M059J (cell line): ENCODE measurements at regions not wholly inside any gene's neighbourhood (a gene's known extent, or its start where the extent isn't known, plus 50 kb on each side); places are given as distances from the start of the nearest gene placed in this dataset.
"Not testable (repeated sequence)": the region's sequence is repeated elsewhere in the genome, so short reads cannot be mapped to it uniquely, and the experiment has no call there.

ENCODE experiments used
- DNase-seq: peaks from one replicate; pipeline ENCODE4 v3.0.0-alpha.2; 2012; ENCODE audit warnings: low read depth

GRCh38 chr16:16448423-16448822, 69.5 kb downstream of the NPIPA7 start:
- DNase-seq: not testable (repeated sequence)

- not testable (repeated sequence) for DNase-seq
Measured at GRCh38 chr16:16449712-16450237, 70.8 kb downstream of the NPIPA7 start.

- not testable (repeated sequence) for DNase-seq
Measured at GRCh38 chr16:16451721-16452410, 72.9 kb downstream of the NPIPA7 start.

- DNase-seq: not testable (repeated sequence)
Measured at GRCh38 chr16:16458579-16458978, 79.6 kb downstream of the NPIPA7 start.

GRCh38 chr16:16463792-16464191, 84.9 kb downstream of the NPIPA7 start:
- DNase-seq: not testable (repeated sequence)

- not testable (repeated sequence) for DNase-seq
Measured at GRCh38 chr16:16488919-16489318, 110.0 kb downstream of the NPIPA7 start.

GRCh38 chr16:16489466-16489865, 110.5 kb downstream of the NPIPA7 start:
- DNase-seq: not testable (repeated sequence)

GRCh38 chr16:16494114-16494513, 115.2 kb downstream of the NPIPA7 start:
- DNase-seq: not testable (repeated sequence)

- not testable (repeated sequence) for DNase-seq
Measured at GRCh38 chr16:16494998-16495397, 116.1 kb downstream of the NPIPA7 start.

GRCh38 chr16:16499875-16500274, 120.9 kb downstream of the NPIPA7 start:
- DNase-seq: not testable (repeated sequence)

GRCh38 chr16:16507041-16507440, 128.1 kb downstream of the NPIPA7 start:
- DNase-seq: not testable (repeated sequence)

GRCh38 chr16:16508344-16508743, 129.4 kb downstream of the NPIPA7 start:
- not testable (repeated sequence) for DNase-seq

GRCh38 chr16:16519395-16519794, 140.5 kb downstream of the NPIPA7 start:
- DNase-seq: not testable (repeated sequence)

- not testable (repeated sequence) for DNase-seq
Measured at GRCh38 chr16:16521239-16522002, 142.5 kb downstream of the NPIPA7 start.

GRCh38 chr16:16526998-16527397, 148.1 kb downstream of the NPIPA7 start:
- DNase-seq: not testable (repeated sequence)

GRCh38 chr16:16530744-16531143, 151.8 kb downstream of the NPIPA7 start:
- not testable (repeated sequence) for DNase-seq

- DNase-seq: not testable (repeated sequence)
Measured at GRCh38 chr16:16535565-16535964, 156.6 kb downstream of the NPIPA7 start.

- DNase-seq: not testable (repeated sequence)
Measured at GRCh38 chr16:16536151-16536550, 157.2 kb downstream of the NPIPA7 start.

GRCh38 chr16:16549710-16550109, 170.8 kb downstream of the NPIPA7 start:
- DNase-seq: not testable (repeated sequence)

GRCh38 chr16:16550824-16551223, 171.9 kb downstream of the NPIPA7 start:
- DNase-seq: not testable (repeated sequence)

GRCh38 chr16:16552819-16553340, 173.9 kb downstream of the NPIPA7 start:
- not testable (repeated sequence) for DNase-seq

- DNase-seq: not testable (repeated sequence)
Measured at GRCh38 chr16:16559179-16559740, 180.3 kb downstream of the NPIPA7 start.
